DOHH2 (cell line): ENCODE measurements at regions not wholly inside any gene's neighbourhood (a gene's known extent, or its start where the extent isn't known, plus 50 kb on each side); places are given as distances from the start of the nearest gene placed in this dataset.

Experiments used
- H3F3A ChIP-seq: fragments of 200-600 bp; sonication (generic), shearing (Covaris generic); 2 replicates; pipeline ENCODE4 v1.6.0; 2016; ENCODE audit warnings: antibody characterized with exemption, mild to moderate bottlenecking; ENCODE audit not compliant: control insufficient read depth, insufficient read depth
- H3K27ac ChIP-seq: fragments of 200-600 bp; sonication (generic); 2 replicates; pipeline ENCODE4 v1.5.1; 2014; ENCODE audit warnings: low read depth, mild to moderate bottlenecking, low read length, moderate library complexity
- H3K27me3 ChIP-seq: fragments of 200-600 bp; sonication (generic); 2 replicates; pipeline ENCODE4 v1.6.1; 2014; ENCODE audit warnings: mild to moderate bottlenecking, low read length, mixed read lengths; ENCODE audit not compliant: control insufficient read depth
- H3K36me3 ChIP-seq: fragments of 200-600 bp; sonication (generic); 2 replicates; pipeline ENCODE4 v1.6.1; 2014; ENCODE audit warnings: mild to moderate bottlenecking, low read length, moderate library complexity, mixed read lengths; ENCODE audit not compliant: control insufficient read depth
- H3K4me1 ChIP-seq: fragments of 200-600 bp; sonication (generic); 2 replicates; pipeline ENCODE4 v1.6.1; 2014; ENCODE audit warnings: mild to moderate bottlenecking, low read length, mixed read lengths; ENCODE audit not compliant: control insufficient read depth
- H3K4me2 ChIP-seq: fragments of 200-600 bp; sonication (generic); 2 replicates; pipeline ENCODE4 v1.6.0; 2014; ENCODE audit warnings: mild to moderate bottlenecking, low read length, moderate library complexity
- H3K4me3 ChIP-seq: fragments of 200-600 bp; sonication (generic); 2 replicates; pipeline ENCODE4 v1.5.1; 2014; ENCODE audit warnings: mild to moderate bottlenecking, low read length, mixed read lengths
- H3K79me2 ChIP-seq: fragments of 200-600 bp; sonication (generic); 2 replicates; pipeline ENCODE4 v1.6.1; 2014; ENCODE audit warnings: mild to moderate bottlenecking, low read length, mixed read lengths; ENCODE audit not compliant: control insufficient read depth
- H3K9me2 ChIP-seq: fragments of 200-600 bp; sonication (generic); replicated peaks from 2 replicates; pipeline ENCODE4 v1.6.1; 2014; ENCODE audit warnings: mild to moderate bottlenecking, low read length, mixed read lengths; ENCODE audit not compliant: control insufficient read depth
- H3K9me3 ChIP-seq: fragments of 200-600 bp; sonication (generic); 2 replicates; pipeline ENCODE4 v1.6.1; 2014; ENCODE audit warnings: antibody characterized with exemption, low read length, mixed read lengths; ENCODE audit not compliant: control insufficient read depth, insufficient read depth
- H4K20me1 ChIP-seq: fragments of 200-600 bp; sonication (generic); 2 replicates; pipeline ENCODE4 v1.6.0; 2014; ENCODE audit warnings: low read depth, mild to moderate bottlenecking, antibody characterized with exemption, low read length, moderate library complexity; ENCODE audit not compliant: control insufficient read depth, insufficient read depth
- EZH2phosphoT487 ChIP-seq: fragments of 200-600 bp; sonication (generic); IDR thresholded peaks from 2 replicates; pipeline ENCODE4 v1.6.1; 2017; ENCODE audit warnings: borderline replicate concordance, mild to moderate bottlenecking, antibody characterized with exemption, low read length, moderate library complexity, mixed read lengths
- TF ChIP-seq, protein P1 (sequence below): fragments of 200-600 bp; sonication (generic); IDR thresholded peaks from one replicate; pipeline ENCODE4 v1.5.1; 2014; ENCODE audit warnings: antibody characterized with exemption, mild to moderate bottlenecking, low read depth, low read length; ENCODE audit not compliant: poor library complexity, severe bottlenecking

DNA sequence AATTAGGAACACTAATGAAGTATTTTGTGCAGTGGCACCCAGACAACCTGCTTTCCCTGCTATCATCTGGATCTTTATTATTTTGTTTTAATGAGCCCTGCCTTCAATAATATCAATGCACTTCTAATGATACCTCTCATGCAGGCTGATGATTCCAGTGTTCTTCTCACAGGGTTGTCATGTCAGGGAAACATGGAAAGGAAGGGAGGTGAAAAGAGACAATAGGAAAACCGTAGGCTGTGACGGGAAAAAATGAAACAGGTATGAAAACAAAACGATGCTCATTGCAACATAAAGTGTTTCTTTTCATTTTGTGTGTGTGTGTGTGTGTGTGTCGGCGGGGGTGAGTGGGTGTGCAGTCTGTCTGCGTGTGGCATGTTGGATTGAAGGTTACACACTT lies 102.6 kb upstream of the CTBP2 start:
- Histone ChIP-seq H3K27me3 (no peaks in the 10 kb centered on the region), H3K4me1 (no peaks in the 10 kb centered on the region), H3K79me2 (no peaks in the 10 kb centered on the region), H3F3A (no peaks in the 10 kb centered on the region), H3K9me3 (no peaks in the 10 kb centered on the region), H3K4me3 (no peak overlapping the region), H3K9me2 (no peaks in the 10 kb centered on the region), H3K4me2 (no peak overlapping the region), H3K36me3 (no peaks in the 10 kb centered on the region), H3K27ac (no peak overlapping the region), H4K20me1 (no peaks in the 10 kb centered on the region)
- no peak for TF ChIP-seq EZH2phosphoT487
- TF ChIP-seq, protein P1, sequence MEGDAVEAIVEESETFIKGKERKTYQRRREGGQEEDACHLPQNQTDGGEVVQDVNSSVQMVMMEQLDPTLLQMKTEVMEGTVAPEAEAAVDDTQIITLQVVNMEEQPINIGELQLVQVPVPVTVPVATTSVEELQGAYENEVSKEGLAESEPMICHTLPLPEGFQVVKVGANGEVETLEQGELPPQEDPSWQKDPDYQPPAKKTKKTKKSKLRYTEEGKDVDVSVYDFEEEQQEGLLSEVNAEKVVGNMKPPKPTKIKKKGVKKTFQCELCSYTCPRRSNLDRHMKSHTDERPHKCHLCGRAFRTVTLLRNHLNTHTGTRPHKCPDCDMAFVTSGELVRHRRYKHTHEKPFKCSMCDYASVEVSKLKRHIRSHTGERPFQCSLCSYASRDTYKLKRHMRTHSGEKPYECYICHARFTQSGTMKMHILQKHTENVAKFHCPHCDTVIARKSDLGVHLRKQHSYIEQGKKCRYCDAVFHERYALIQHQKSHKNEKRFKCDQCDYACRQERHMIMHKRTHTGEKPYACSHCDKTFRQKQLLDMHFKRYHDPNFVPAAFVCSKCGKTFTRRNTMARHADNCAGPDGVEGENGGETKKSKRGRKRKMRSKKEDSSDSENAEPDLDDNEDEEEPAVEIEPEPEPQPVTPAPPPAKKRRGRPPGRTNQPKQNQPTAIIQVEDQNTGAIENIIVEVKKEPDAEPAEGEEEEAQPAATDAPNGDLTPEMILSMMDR: no peak

DNA sequence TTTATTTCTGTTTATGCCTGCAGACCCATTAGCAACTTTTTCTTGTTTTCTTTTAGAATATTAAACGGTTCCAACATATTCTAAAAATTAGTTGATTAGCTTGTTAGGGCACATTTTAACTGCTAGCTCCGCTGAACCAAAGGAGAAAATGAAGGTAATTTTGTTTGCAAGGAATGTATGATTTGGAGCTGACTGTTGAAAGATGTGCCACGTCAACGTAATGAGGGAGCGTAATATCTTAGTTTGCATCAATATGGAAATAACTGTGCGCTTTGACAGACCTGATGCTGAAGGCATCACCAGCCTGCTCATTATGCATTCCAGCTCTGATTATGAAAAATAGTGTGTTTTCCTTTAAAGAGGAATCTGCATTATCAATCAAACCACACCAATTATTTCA lies 102.0 kb upstream of the CTBP2 start:
- Histone ChIP-seq H4K20me1 (no peaks in the 10 kb centered on the region), H3K4me2 (no peak overlapping the region), H3K4me1 (no peaks in the 10 kb centered on the region), H3K36me3 (no peaks in the 10 kb centered on the region), H3K9me2 (no peaks in the 10 kb centered on the region), H3K27ac (no peak overlapping the region), H3F3A (no peaks in the 10 kb centered on the region), H3K79me2 (no peaks in the 10 kb centered on the region), H3K9me3 (no peaks in the 10 kb centered on the region), H3K4me3 (no peak overlapping the region), H3K27me3 (no peaks in the 10 kb centered on the region)
- TF ChIP-seq EZH2phosphoT487: no peak
- TF ChIP-seq, protein P1: no peak

GRCh38 chr10:125261491-125262186 lies 101.3 kb upstream of the CTBP2 start:
- Histone ChIP-seq H3K4me2 (no peak overlapping the region), H3F3A (no peaks in the 10 kb centered on the region), H4K20me1 (no peaks in the 10 kb centered on the region), H3K4me1 (no peaks in the 10 kb centered on the region), H3K9me2 (no peaks in the 10 kb centered on the region), H3K36me3 (no peaks in the 10 kb centered on the region), H3K4me3 (no peak overlapping the region), H3K9me3 (no peaks in the 10 kb centered on the region), H3K27me3 (no peaks in the 10 kb centered on the region), H3K79me2 (no peaks in the 10 kb centered on the region), H3K27ac (no peak overlapping the region)
- TF ChIP-seq EZH2phosphoT487: no peak
- TF ChIP-seq, protein P1: no peak
